ENCODE measurements at regions not wholly inside any gene's neighbourhood (a gene's known extent, or its start where the extent isn't known, plus 50 kb on each side); places are given as distances from the start of the nearest gene placed in this dataset.

DNA sequence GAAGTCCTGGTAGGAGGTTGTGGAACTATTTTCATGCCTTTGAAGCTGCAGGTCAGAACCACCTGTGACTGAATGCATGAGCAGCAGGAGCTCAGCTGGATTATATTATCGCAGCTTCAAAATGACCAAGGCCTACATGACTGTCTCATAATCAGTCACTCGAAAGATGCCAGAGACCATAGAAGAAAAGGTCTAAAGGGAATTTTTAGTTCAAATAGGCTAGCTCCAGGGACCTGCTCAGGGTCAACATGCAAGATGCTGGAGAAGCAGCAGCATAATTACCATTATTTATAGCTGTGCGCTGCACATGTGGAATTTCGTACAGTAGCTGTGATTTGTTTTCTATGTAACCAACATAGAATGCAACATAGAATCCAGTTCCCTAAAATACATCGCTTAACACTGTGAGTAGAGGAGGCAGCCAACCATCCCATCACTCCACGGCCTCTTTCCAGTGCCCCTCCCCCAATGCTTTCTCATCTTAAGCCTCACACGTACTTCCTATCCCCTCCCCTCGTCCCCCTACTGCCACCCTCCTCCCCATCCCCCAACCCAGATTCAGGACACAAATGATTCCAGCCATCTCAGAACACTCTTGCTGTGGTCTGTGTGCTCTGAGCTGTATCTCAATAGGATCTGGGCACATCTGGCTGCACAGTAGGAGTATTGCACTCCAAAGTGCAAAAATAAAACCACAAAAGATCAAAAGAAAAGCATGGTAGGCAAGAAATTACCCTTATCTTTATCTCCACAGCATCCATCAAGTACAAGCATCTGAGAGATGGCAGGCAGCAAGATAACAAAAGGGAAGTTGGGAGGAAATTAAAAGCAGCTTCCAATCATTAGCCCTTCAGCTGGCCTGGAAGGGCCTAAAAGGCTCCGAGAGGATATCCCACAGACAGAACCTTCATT lies 352.8 kb upstream of the SEMA6D start (continued):
- no peak for TF ChIP-seq MAX (IDR thresholded peaks at IDR 0.05)
- TF ChIP-seq POU5F1 (IDR thresholded peaks at IDR 0.05; ENCODE audit: low read depth, low read length), result no peak
- no peak for TF ChIP-seq ZNF274 (IDR thresholded peaks at IDR 0.05; ENCODE audit: borderline replicate concordance, extremely low read depth, low read length)

Measured in H1 (cell line).